ENCODE measurements at regions not wholly inside any gene's neighbourhood (a gene's known extent, or its start where the extent isn't known, plus 50 kb on each side); places are given as distances from the start of the nearest gene placed in this dataset.

DNA sequence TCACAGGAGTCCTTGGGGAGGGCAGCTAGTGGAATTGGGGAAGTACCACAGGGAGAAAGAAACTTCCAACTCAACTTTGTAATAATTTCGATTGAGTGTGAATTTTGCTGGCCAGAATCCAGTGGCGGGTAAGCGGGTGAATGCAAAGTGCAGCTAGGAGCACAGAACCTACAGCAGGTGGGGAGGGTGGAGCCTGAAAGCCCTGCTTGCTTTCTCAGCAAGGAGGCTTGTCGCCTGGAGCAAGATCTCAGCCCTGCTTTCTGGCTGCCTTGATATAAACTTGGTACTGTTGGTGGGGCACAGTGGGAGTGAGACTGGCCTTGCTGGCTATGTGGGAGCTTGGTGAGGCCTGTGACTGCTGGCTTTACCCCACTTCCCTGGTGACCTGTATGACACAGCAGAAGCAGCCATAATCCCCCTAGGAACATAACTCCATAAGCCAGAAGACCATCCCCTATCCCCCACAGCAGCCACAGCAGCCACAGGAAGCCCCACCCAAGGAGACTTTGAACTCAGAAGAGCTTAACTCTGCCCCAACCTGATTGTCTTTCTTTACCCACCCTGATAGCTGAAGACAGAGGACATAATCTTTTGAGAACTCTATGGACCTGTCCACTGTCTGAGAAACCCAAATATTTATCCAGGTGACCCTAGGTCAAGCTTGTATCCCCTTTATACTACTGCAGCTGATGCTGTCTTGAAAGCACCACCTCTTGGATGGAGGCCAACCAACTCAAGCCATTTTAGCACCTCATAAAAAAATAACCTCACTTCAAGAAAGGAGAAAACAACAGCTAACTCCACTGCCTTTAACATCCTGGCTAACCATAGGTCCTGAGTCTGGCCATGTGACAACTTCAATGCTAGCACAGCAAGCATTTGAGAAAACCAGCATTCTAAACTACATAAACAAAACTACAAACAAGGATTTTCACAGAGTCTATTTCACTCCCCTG is 87.2 kb upstream of the PDE5A start:
- Histone ChIP-seq H3K36me3 (ENCODE audit: control insufficient read depth in 4 of 4, insufficient read depth in 4 of 4, low read length in 4 of 4) (no peaks in the 10 kb centered on the region), H3K27me3 (ENCODE audit: control insufficient read depth in 3 of 3, insufficient read depth in 3 of 3, low read length in 2 of 3) (no peaks in the 10 kb centered on the region), H3K9me3 (ENCODE audit: control insufficient read depth in 4 of 4, insufficient read depth in 3 of 4, low read length in 3 of 4) (peaks cover 0 to 9% (median 5%) of the 10 kb centered on the region in 4 donors), H3K27ac (ENCODE audit: low read depth in 1 of 2, low read length in 1 of 2) (no peak overlapping the region), H3K9ac (ENCODE audit: insufficient read depth in 1 of 2, low read length in 2 of 2) (no peak overlapping the region), H3K4me1 (ENCODE audit: control insufficient read depth in 5 of 5, insufficient read depth in 5 of 5, low read length in 5 of 5) (peaks cover 0 to 3% (median 0%) of the 10 kb centered on the region in 5 donors), H3K4me3 (no peak overlapping the region)
- WGBS, 2 donors: 90 to 94% methylated on average over 4 of the region's 4 CpGs
- no peak for ATAC-seq (ENCODE audit: insufficient read depth, low FRiP score)
- no peak for TF ChIP-seq CTCF (IDR thresholded peaks at IDR 0.05; ENCODE audit: control extremely low read depth, extremely low read depth)
- no peak for DNase-seq

GRCh38 chr4:119709418-119709817 is 80.8 kb upstream of the PDE5A start:
- TF ChIP-seq CTCF (IDR thresholded peaks at IDR 0.05; ENCODE audit: control extremely low read depth, extremely low read depth): no peak
- Histone ChIP-seq H3K9ac (ENCODE audit: insufficient read depth in 1 of 2, low read length in 2 of 2) (no peak overlapping the region), H3K36me3 (ENCODE audit: control insufficient read depth in 4 of 4, insufficient read depth in 4 of 4, low read length in 4 of 4) (no peaks in the 10 kb centered on the region), H3K9me3 (ENCODE audit: control insufficient read depth in 4 of 4, insufficient read depth in 3 of 4, low read length in 3 of 4) (peaks cover 0 to 2% (median 0%) of the 10 kb centered on the region in 4 donors), H3K4me1 (ENCODE audit: control insufficient read depth in 5 of 5, insufficient read depth in 5 of 5, low read length in 5 of 5) (no peaks in the 10 kb centered on the region), H3K27me3 (ENCODE audit: control insufficient read depth in 3 of 3, insufficient read depth in 3 of 3, low read length in 2 of 3) (no peaks in the 10 kb centered on the region), H3K4me3 (no peak overlapping the region), H3K27ac (ENCODE audit: low read depth in 1 of 2, low read length in 1 of 2) (no peak overlapping the region)
- ATAC-seq (ENCODE audit: insufficient read depth, low FRiP score) (no peak), DNase-seq (no peak)
- WGBS, 2 donors: 87 to 97% methylated on average over 2 of the region's 2 CpGs

DNA sequence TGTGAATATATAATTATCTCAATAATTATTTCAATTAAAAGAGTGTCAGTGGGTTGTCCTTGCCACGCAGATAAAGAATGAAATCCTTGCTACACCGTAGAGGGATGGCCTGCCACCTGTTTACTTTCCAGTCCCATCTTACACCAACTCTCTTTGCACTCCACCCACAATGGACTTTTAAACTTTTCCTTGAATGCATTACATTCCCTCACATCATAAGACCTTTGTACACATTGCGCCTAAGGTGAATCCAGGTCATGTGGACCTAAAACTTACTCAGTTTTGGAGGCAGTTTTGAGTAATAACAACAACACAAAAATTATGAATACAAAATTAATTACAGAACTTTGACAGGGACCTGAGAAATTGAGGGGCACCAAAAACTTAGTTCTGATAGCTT is 78.7 kb upstream of the PDE5A start:
- no peak overlapping the region for H3K9ac ChIP-seq (ENCODE audit: insufficient read depth in 1 of 2, low read length in 2 of 2)
- peaks cover 0 to 1% (median 0%) of the 10 kb centered on the region in 4 donors for H3K9me3 ChIP-seq (ENCODE audit: control insufficient read depth in 4 of 4, insufficient read depth in 3 of 4, low read length in 3 of 4)
- no peak overlapping the region for H3K27ac ChIP-seq (ENCODE audit: low read depth in 1 of 2, low read length in 1 of 2)
- no peak for ATAC-seq (ENCODE audit: insufficient read depth, low FRiP score)
- 94 to 96% methylated on average over 3 of the region's 3 CpGs for WGBS, 2 donors
- no peaks in the 10 kb centered on the region for H3K4me1 ChIP-seq (ENCODE audit: control insufficient read depth in 5 of 5, insufficient read depth in 5 of 5, low read length in 5 of 5)
- H3K27me3 ChIP-seq (ENCODE audit: control insufficient read depth in 3 of 3, insufficient read depth in 3 of 3, low read length in 2 of 3): no peaks in the 10 kb centered on the region
- no peak for TF ChIP-seq CTCF (IDR thresholded peaks at IDR 0.05; ENCODE audit: control extremely low read depth, extremely low read depth)
- no peak overlapping the region for H3K4me3 ChIP-seq
- DNase-seq: no peak
- H3K36me3 ChIP-seq (ENCODE audit: control insufficient read depth in 4 of 4, insufficient read depth in 4 of 4, low read length in 4 of 4): no peaks in the 10 kb centered on the region
